Muscle layer of duodenum (tissue), 2 donors: ENCODE measurements at regions not wholly inside any gene's neighbourhood (a gene's known extent, or its start where the extent isn't known, plus 50 kb on each side); places are given as distances from the start of the nearest gene placed in this dataset.

ENCODE experiments used
- H3K27ac ChIP-seq: one replicate; pipeline ENCODE4 v1.7.0; 2013; ENCODE audit warnings: mild to moderate bottlenecking, low read length
- H3K27me3 ChIP-seq: one replicate; pipeline ENCODE4 v1.7.0; 2013; ENCODE audit warnings: low read depth, mild to moderate bottlenecking, control low read depth, low read length
- H3K36me3 ChIP-seq, 2 donors: one replicate each; pipeline ENCODE4 v1.7.0; 2013; ENCODE audit warnings: low read length in 2 of 2, control low read depth in 1 of 2, mild to moderate bottlenecking in 1 of 2; ENCODE audit not compliant: insufficient read depth in 2 of 2, control insufficient read depth in 1 of 2
- H3K4me1 ChIP-seq, 2 donors: one replicate each; pipeline ENCODE4 v1.7.0; 2013; ENCODE audit warnings: low read length in 2 of 2, mild to moderate bottlenecking in 2 of 2, control low read depth in 1 of 2, moderate library complexity in 1 of 2; ENCODE audit not compliant: insufficient read depth in 2 of 2, control insufficient read depth in 1 of 2
- H3K4me3 ChIP-seq, 2 donors: one replicate each; pipeline ENCODE4 v1.7.0; 2013; ENCODE audit warnings: low read length in 2 of 2, low read depth in 1 of 2, mild to moderate bottlenecking in 1 of 2
- H3K9me3 ChIP-seq, 2 donors: one replicate each; pipeline ENCODE4 v1.7.0; 2013; ENCODE audit warnings: low read length in 2 of 2, control low read depth in 1 of 2, mild to moderate bottlenecking in 1 of 2; ENCODE audit not compliant: control insufficient read depth in 1 of 2
- donor health status: healthy.

DNA sequence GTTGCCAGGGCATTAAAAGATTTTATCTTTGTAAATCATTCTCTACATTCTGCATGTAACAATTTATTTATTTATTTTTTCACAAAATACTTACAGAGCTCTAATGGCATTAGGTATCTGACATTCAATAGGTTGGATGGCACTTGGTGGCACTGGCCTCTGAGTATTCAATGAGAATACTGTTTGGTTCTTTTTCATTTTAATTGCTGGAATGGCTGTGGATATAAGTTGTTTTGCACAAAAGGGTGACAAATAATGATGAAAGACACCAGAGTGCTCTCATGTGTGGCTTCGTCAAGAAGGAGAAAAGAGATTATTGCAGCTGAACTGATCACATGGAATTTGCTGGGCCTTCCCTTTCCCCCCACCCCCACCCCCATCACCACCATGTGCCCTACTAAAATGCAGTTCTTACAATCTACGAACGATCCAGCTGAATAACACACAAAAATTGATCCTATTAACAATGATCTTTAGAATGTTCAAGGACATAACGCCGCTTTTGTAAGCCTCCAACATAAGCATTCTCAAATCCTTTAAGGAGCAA lies 195.2 kb upstream of the POU3F2 start:
- Histone ChIP-seq H3K4me3 (no peak overlapping the region), H3K27me3 (no peaks in the 10 kb centered on the region), H3K9me3 (no peaks in the 10 kb centered on the region), H3K27ac (no peak overlapping the region), H3K36me3 (no peaks in the 10 kb centered on the region), H3K4me1 (no peaks in the 10 kb centered on the region)

DNA sequence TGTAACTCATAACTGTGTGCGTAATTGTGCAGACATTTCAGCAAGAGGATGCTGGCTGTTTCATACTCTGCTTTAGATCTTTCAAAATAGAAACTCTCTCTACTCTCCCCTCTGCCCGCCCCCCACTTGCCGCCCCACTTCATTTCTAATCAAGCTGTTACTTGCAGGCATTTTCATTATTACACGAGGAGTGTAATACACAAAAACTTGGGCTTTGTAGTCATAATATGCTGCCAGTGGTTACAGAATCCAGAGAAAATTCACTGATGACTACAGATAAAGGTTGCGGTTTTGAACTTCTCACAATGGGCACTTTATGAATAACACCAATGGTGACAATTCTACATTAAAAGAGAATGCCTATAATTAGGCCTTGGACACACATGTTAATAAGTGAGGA lies 194.0 kb upstream of the POU3F2 start:
- H3K4me1 ChIP-seq: no peaks in the 10 kb centered on the region
- no peak overlapping the region for H3K27ac ChIP-seq
- no peaks in the 10 kb centered on the region for H3K9me3 ChIP-seq
- H3K36me3 ChIP-seq: no peaks in the 10 kb centered on the region
- H3K27me3 ChIP-seq: no peaks in the 10 kb centered on the region
- H3K4me3 ChIP-seq: no peak overlapping the region

DNA sequence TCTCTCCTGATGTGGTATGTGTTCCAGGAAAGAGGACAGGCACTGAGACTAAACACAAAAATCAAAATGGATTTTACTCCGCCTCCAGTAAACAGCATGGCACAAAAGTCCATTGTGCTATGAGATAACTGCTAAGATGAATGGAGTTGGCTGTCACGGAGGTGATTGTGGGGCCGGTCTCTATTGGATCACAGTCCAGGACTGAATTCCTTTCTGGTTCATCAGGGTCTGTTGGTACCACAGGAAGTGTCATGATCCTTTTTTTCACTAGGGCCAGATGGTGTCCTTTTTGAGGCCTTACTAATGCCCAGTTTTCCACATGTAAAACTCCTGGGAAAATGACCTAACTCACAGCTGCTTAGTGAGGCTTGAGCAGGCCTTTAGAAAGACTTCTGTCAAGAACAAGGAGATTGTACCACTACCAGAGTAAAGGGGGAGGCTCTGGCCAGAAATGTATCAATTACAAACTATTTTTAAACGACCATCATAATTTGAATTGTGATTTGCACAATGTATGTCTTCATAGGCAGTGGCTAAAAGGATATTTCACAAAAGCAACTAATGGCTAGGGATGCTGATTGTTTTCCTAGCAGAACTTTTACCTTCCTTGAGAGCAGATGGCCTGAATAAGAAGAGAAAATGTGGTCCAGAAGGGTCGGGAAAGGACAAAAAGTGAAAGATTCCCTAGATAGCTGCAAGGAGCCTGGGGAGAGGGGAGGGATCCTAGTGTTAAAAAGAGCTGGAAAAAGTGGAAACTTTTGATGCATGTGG lies 192.2 kb upstream of the POU3F2 start:
- H3K4me3 ChIP-seq: no peak overlapping the region

DNA sequence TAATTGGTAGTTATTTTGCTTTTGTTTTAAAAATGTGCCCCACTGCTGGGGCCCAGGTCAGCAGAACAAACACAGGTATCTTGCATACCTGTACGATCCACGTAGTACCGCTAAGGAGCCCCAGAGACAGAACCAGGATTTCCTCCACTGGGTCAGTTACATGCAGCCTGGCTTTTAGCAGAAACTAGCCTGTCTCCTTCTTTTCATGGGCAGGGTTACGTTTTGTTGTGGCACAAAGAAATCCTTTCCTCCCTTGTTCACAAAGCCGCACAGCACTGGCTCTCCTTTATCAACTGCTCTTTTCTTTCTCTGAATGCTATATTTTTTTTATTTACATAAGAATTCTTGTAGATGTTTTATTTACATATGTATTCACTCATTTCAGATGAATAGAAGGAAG lies 190.3 kb upstream of the POU3F2 start:
- Histone ChIP-seq H3K4me1 (no peaks in the 10 kb centered on the region), H3K4me3 (no peak overlapping the region), H3K27ac (no peak overlapping the region)

More for the DNA sequence above, 192.2 kb upstream of the POU3F2 start:
- H3K27ac ChIP-seq: no peak overlapping the region
- H3K4me1 ChIP-seq: no peaks in the 10 kb centered on the region
- H3K36me3 ChIP-seq: no peaks in the 10 kb centered on the region
- no peaks in the 10 kb centered on the region for H3K9me3 ChIP-seq
- no peaks in the 10 kb centered on the region for H3K27me3 ChIP-seq

DNA sequence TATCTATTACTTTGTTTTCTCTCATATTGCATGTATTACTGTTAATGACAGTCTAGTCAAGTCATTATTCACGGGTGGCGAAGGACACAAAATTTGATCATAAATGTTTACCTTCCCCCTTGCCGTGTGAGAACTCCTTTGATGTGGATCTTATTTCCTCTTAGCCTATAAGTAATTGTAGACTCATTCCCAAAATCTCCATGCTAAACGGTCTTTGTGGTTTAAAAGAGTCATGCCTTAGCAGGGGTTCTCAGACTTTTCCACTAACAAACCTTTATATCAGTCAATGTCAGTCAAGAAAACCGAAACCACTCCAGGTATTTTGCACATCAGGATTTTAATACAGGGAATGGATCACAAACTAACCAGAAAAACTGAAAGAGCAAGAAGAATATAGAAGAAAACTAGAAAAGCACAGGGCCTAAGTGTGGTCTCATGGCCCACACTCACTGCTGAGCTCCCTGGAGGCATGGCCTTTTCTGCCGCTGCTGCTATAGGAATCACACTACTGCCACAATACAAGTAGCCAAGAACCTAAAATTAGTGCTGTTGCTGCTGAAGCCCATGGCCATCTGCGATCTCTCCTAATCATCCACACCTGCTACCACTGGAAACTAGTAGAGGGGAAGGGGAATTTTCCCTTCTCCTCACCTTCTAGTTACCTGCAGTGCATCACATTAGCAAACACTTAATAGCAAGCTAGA lies 186.0 kb upstream of the POU3F2 start:
- Histone ChIP-seq H3K27ac (no peak overlapping the region), H3K4me3 (no peak overlapping the region), H3K4me1 (no peaks in the 10 kb centered on the region), H3K27me3 (no peaks in the 10 kb centered on the region), H3K36me3 (no peaks in the 10 kb centered on the region), H3K9me3 (no peaks in the 10 kb centered on the region)

More for the DNA sequence above, 190.3 kb upstream of the POU3F2 start:
- Histone ChIP-seq H3K27me3 (no peaks in the 10 kb centered on the region), H3K36me3 (no peaks in the 10 kb centered on the region), H3K9me3 (no peaks in the 10 kb centered on the region)

DNA sequence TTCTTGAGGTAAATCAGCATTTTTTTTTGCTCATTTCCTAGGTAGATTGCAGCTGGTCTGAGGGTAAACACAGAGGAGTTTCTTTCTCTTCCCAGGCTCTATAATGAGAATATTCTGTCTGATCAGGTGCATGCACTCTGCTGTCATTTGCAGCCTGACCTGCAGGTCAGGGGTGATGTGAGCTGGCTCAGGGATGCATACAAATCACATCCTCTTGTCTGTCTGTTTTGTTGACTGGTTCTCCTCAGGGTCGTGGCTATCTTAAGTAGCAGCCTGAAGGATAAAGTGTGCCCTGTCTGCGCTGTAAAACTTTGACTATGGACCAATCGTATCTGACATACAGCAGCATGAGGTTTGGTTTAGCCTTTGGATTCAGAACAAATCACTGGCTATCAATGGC lies 183.4 kb upstream of the POU3F2 start:
- Histone ChIP-seq H3K27me3 (no peaks in the 10 kb centered on the region), H3K36me3 (no peaks in the 10 kb centered on the region), H3K4me3 (no peak overlapping the region), H3K9me3 (no peaks in the 10 kb centered on the region), H3K27ac (no peak overlapping the region), H3K4me1 (no peaks in the 10 kb centered on the region)

DNA sequence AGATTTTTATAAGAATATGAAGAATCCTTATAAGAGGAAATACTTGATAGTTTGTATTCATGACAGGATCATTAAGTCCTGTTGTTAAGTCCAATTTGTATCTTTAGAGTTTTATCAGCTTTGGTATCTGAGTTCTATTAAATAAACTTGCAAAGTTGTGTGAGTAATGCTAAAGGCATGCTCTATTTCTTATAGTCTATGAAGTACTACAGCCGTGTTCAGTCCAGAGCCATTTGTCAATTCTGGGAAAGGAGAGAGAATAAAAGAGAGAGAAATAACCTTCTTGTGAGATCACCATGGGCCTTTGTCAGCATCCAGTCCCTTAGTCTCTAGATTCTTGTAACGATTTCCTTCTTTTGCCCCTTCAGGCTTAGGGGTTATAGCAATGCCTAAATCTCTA lies 181.2 kb upstream of the POU3F2 start:
- Histone ChIP-seq H3K4me1 (no peaks in the 10 kb centered on the region), H3K4me3 (no peak overlapping the region), H3K9me3 (no peaks in the 10 kb centered on the region), H3K36me3 (no peaks in the 10 kb centered on the region), H3K27ac (no peak overlapping the region), H3K27me3 (no peaks in the 10 kb centered on the region)

DNA sequence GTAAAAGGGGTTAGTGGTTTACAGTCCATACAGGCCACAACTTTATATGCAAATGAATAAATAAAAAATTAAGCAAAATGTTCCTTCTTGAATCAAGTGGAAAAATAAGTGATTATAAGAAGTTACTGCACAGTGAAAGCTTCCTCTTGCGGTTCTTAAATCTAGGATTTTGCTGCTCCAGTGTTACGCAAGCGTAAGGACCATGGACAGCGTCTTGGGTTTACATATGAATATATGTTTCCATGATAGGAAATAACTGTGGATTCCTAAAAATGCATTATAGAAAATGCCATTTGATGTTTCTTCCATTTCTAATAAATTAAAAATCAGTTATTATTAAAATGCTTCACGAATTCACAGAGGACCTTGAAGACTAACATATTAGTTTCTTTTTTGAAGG lies 176.6 kb upstream of the POU3F2 start:
- Histone ChIP-seq H3K27me3 (no peaks in the 10 kb centered on the region), H3K27ac (no peak overlapping the region), H3K36me3 (no peaks in the 10 kb centered on the region), H3K9me3 (no peaks in the 10 kb centered on the region), H3K4me1 (no peaks in the 10 kb centered on the region), H3K4me3 (no peak overlapping the region)

DNA sequence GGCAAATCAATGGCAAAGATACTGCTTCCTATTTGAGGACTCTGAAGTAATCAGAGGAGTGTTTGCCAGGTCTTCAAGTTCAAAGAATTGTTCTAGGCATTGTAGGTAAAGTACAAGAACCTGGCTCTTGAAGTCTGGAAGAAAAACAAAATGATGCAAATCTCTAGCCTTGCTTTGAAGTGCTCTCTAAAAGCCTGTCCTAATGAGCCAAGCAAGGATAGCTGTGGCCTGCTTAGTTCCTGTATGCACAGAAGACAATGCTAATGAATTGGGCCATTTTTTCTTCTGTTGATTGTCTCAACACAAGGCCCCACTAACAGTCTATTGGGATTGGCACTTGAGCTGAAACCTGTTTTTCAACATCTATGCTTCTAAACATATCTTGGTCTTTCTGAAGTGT lies 165.0 kb upstream of the POU3F2 start:
- no peak overlapping the region for H3K27ac ChIP-seq
- H3K4me3 ChIP-seq: no peak overlapping the region
- no peaks in the 10 kb centered on the region for H3K4me1 ChIP-seq
- H3K9me3 ChIP-seq: no peaks in the 10 kb centered on the region
- H3K27me3 ChIP-seq: no peaks in the 10 kb centered on the region
- no peaks in the 10 kb centered on the region for H3K36me3 ChIP-seq

DNA sequence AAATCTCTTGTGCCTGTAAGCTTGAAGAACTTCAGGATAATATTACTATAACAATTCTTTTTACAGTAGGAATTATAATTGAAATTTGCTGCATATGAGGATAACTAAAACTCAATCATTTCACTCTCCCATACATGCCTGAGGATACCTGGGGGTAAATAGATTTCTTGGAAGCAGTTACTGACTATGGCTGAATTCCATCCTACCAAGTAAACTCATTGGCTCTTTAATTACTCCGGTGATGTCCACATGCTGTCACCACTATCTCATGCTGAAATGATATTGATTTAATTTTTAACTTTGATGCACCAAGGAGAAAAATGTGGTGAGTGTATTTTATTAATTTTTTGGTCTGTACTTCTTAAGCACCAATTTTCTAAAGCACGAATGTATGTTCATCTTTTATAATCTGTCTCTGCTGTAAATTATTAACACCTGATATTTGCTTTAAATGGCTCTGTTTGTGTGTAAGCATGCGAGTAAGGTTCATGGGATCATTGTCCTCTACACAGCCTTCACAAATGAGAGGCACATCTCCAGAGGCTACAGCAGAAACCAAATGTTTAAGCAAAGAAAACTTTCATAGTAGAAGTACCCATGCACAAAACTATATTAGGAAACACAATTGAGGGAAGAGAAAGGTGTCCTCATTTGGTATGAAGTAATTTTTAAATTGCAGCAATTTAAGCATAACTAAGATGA lies 164.2 kb upstream of the POU3F2 start:
- Histone ChIP-seq H3K4me1 (no peaks in the 10 kb centered on the region), H3K27me3 (no peaks in the 10 kb centered on the region), H3K36me3 (no peaks in the 10 kb centered on the region), H3K4me3 (no peak overlapping the region), H3K9me3 (no peaks in the 10 kb centered on the region), H3K27ac (no peak overlapping the region)

DNA sequence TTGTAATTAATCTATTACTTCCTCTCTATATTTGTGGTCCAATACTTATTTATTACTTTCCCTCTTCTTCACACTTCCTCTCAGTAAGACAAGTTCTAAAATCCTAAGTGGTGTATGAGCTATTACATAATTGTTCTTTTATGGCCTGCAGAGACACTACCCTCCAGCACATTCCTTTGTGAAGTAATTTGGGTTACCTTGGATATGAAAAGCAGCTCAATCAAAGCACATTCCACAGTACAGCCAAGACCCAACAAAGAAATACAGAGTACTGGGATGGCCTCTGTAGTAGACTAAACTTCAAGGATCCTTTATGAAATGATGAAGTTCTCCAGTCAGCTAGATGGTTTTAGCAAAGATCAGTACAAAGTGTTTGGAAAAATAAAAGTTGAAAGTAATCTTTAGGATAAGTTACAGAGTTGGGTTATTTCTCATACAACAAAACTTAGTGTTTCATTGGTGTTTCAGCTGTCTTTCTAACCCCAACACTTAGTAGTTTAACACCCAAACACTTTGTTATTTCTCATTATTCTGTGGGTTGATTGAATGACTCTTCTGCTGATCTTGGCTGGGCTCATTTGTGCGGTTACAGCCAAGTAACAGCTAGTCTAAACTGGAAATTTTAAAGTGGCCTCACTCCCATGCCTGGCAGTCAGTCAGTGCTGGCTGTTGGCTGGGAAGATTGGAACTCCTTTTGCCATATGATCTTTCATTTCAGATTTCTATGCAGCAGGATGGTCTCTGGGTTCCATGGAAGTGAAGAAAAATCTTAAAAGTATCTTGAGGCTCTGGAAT lies 161.5 kb upstream of the POU3F2 start:
- Histone ChIP-seq H3K27ac (no peak overlapping the region), H3K27me3 (no peaks in the 10 kb centered on the region), H3K9me3 (no peaks in the 10 kb centered on the region), H3K36me3 (no peaks in the 10 kb centered on the region), H3K4me3 (no peak overlapping the region), H3K4me1 (no peaks in the 10 kb centered on the region)
